ELR (cell line): ENCODE measurements at regions not wholly inside any gene's neighbourhood (a gene's known extent, or its start where the extent isn't known, plus 50 kb on each side); places are given as distances from the start of the nearest gene placed in this dataset.
"Not testable (repeated sequence)": the region's sequence is repeated elsewhere in the genome, so short reads cannot be mapped to it uniquely, and the experiment has no call there.

Source experiments
- DNase-seq: peaks from one replicate; pipeline ENCODE4 v3.0.0-alpha.2; 2015; ENCODE audit warnings: low read depth

DNA sequence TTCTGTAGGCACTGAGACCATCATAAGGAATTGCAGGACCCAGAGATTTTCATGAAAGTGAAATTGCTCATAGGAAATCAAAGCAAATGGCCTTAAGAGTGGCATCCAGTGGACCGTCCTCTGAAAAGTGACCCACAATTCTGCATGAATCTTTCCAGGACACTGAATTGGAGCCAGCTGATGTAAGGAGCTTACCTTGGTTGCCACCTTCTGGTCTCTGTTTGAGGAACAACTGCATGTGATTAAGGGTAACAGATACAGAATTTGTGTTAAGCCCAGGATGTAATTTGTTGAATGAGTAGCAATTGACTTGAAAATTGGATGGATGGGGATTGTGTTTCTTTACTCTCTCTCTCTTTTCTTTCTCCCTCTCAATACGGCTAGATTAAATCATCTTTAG is 49.9 kb upstream of the GAS1 start:
- no peak for DNase-seq

GRCh38 chr9:86997951-86998350 is 50.6 kb upstream of the GAS1 start:
- no peak for DNase-seq

GRCh38 chr9:87002517-87002916 is 55.2 kb upstream of the GAS1 start:
- no peak for DNase-seq

DNA sequence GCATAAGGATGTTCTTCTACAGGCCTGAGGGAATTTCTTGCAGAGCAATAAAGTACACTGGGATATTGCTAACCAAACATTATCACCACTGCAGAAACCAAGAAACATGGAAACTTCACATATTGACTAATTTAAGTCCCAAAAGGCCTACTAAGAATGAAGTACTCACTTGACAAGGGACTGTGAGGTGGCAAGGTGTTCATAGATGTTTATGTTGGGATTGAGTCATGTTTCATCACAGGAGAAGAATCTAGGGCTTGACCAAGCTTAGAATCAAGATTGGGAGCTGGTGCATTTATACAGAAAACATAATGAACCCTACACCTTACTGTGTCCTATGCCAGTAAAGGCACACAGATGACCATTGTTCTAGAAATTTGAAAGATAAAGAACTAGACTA is 56.7 kb upstream of the GAS1 start:
- no peak for DNase-seq

DNA sequence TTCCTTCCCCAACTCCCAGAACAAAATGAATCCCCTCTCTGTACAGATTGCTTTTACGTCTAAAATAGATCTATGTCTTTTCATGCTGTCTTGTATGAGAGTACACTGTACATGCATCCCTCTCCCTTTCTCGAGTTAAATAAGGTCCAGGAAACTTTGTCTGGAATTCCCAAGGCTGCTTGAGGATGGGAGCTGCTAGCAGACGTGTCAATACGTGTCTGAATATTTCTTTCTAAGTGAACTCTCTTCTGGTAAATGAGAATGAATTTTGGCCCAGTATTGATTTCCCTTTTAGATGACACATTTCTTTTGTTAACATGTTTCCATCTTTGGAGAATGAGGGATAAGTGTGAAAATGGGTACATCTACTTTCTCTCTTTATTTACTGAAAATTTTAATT is 59.6 kb upstream of the GAS1 start:
- no peak for DNase-seq

DNA sequence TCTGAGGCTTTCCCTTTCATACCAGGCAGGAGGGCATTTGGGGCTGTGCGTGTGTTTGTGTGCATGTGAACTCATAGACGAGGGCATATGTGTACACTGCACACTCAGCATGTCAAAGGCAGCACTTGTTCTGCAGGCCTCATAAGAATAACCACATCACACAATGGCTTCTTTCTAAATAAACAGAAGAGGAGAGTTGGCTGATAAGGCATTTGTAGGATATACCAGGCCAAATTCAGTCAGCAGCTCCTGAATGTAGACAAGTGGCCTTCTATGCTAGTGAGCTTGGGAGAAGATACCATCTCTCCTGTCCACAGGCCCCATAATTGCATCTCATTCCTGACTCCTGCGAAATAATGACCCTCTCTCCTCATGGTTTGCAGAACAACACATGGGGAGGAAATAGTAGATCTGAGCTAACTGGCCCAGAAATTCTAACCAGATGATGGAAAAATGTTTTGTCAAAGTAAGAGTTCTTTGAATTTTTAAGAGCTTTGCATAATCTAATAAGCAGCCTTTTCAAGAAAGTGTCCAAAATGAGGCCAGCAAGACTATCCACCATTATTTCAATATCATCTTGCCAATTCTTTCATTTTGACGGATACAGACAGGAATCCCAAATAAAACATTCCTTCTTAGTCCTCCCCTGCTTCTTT is 60.5 kb upstream of the GAS1 start:
- DNase-seq = no peak

GRCh38 chr9:87008667-87009066 is 61.4 kb upstream of the GAS1 start:
- no peak for DNase-seq

DNA sequence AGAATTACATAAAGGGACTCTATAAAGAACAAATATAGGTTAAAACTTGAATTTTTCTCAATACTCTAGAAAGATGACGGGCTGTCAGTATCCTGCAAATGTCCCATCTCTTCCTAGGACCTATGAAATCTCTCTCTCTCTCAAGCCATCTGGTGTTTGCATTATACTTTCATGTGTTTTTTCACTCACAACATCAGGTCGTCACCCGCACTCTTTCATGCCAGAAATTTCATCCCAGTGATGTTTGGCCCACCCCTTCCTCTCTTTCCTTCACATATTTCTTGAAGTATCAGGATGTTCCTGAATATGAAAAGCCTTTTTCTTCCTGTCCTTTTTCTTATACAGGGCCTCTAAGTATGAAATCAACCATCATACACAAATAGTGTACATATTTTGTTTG is 63.3 kb upstream of the GAS1 start:
- no peak for DNase-seq

DNA sequence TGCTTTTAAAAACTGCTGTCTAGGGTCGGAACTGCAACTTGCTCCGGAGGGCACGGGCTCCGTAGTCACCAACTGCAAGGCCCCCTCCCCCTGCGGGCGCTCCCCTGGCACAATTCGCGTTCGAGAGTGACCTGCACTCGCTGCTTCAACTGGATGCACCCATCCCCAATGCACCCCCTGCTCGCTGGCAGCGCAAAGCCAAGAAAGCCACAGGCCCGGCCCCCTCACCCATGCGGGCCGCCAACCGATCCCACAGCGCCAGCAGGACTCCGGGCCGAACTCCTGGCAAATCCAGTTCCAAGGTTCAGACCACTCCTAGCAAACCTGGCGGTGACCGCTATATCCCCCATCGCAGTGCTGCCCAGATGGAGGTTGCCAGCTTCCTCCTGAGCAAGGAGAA is 64.2 kb upstream of the GAS1 start:
- DNase-seq = no peak

DNA sequence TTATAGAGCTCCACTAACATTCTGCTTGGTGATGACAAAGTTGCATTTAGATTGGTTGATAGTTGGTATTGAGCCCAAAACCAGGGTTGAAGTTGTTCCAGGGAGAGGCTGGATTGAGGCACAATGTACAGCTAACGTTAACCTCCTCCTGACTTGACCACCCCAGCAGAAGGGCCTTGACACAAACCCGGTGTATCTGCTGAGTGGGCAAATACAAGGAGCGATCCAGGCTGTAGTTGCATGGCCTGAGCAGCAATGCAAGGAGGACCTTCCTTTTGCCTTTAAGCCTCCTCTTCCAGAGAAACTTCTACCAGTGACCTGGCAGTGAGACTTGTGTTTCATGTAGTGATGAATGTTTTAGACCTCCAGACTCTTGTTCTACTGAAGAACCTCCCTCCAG is 66.2 kb upstream of the GAS1 start:
- no peak for DNase-seq

DNA sequence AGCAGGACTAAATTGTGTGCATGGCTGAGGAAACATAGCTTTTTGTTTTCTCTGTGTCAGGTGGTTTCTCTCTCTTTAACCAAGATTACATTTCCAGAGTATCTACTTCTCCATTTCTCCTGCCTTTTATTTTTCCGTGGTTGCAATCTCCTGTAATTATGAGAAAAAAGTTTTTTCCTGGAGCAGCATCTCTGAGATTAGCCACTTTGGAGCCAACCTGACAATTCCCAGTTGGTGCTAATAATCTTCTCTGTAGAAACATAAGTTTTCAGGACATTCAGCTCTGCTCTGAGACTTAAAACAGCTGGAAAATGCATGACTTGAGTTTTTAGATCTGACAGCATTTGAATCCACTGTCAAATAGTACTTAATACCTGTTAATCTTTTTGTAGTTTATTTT is 67.1 kb upstream of the GAS1 start:
- no peak for DNase-seq

DNA sequence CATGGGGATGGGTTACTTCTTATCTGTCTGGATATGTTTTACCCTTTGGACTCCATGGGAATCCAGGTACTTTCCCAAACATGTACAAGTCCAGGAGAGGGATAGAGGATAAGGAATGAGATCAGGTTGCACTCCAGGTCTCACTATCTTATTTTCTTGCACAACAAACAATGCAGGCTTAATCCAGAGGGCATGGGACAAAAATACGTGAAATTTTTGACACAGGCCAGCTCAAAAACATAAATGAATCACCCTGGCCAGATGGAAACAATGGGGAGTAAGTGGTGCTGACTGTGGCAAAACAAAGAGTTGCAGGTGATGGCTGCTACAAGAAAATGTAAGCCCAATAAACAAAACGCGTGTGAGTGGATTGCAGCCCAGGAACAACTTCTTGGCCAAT is 69.4 kb upstream of the GAS1 start:
- DNase-seq = no peak

GRCh38 chr9:87020169-87020950 is 73.1 kb upstream of the GAS1 start:
- no peak for DNase-seq

- no peak for DNase-seq
These were observed 74.9 kb upstream of the GAS1 start for GRCh38 chr9:87022178-87022577.

- no peak for DNase-seq
These were observed 78.9 kb upstream of the GAS1 start for GRCh38 chr9:87026204-87026603.

DNA sequence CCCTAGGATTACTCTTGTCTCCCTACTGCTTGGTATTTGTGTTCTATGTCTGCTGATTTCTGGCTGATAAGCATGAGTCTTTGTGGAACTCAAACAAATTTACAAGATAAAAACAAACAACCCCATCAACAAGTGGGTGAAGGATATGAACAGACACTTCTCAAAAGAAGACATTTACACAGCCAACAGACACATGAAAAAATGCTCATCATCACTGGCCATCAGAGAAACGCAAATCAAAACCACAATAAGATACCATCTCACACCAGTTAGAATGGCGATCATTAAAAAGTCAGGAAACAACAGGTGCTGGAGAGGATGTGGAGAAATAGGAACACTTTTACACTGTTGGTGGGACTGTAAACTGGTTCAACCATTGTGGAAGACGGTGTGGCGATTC is 81.5 kb upstream of the GAS1 start:
- DNase-seq = not testable (repeated sequence)

DNA sequence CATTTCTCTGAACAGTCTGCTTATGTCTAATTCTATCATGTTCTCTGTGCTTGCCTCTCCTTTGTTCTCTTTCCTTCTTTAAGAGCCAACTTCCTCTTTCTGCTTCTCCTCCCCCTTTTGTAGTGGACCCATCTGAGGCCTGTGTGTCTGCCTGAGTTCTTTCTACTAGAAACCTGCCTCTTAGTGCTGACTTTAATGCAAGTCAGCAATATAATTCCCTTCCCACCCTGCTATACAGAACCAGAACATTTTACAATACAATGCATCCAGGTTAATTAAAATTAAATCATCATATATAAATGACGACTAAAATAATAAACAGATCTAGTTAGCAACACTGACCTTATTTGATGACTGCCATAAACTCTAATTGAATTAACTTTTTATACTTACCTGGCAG is 82.6 kb upstream of the GAS1 start:
- DNase-seq = no peak

- no peak for DNase-seq
These were observed 87.5 kb upstream of the GAS1 start for GRCh38 chr9:87034841-87035240.

DNA sequence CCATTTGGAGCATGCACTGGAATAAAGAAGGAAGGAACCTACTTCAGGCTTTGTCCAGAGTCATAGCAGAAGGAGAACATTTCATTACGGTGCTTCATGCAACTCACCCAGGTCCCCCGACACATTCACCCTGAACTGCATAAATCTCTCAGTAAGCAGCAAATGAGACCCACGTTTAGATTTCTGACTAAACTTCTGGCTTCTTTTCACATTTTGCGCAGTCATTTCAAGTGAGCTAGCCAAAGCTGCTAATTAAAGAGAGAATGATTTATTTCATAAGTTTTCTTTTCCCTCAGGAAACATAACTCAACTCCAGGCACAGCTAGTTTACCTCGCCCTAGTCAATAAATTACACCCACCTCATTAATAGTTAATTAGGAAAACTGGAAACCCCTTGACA is 88.6 kb upstream of the GAS1 start:
- DNase-seq = no peak

GRCh38 chr9:87036506-87036905 is 89.2 kb upstream of the GAS1 start:
- DNase-seq = no peak

- no peak for DNase-seq
These were observed 92.6 kb upstream of the GAS1 start for GRCh38 chr9:87039809-87040392.

GRCh38 chr9:87040410-87041009 is 93.2 kb upstream of the GAS1 start:
- DNase-seq = no peak

GRCh38 chr9:87041553-87042235 is 94.4 kb upstream of the GAS1 start:
- not testable (repeated sequence) for DNase-seq
